LNCaP clone FGC (cell line): ENCODE measurements at regions not wholly inside any gene's neighbourhood (a gene's known extent, or its start where the extent isn't known, plus 50 kb on each side); places are given as distances from the start of the nearest gene placed in this dataset.

Source experiments
- DNase-seq: peaks from one replicate; pipeline ENCODE4 v3.0.0-alpha.2; 2011; ENCODE audit warnings: low read depth
- H3K4me3 ChIP-seq: 2 replicates; pipeline ENCODE4 v1.5.1; 2011; ENCODE audit warnings: mild to moderate bottlenecking, low read depth, low read length, control low read depth
- CTCF ChIP-seq: IDR thresholded peaks from 2 replicates; pipeline ENCODE4 v1.5.1; 2012; ENCODE audit warnings: mild to moderate bottlenecking; ENCODE audit not compliant: control insufficient read depth, insufficient read depth; ENCODE audit errors: extremely low read depth

GRCh38 chr6:149260214-149260874 lies 57.2 kb upstream of the TAB2 start:
- TF ChIP-seq CTCF = no peak
- no peak for DNase-seq
- H3K4me3 ChIP-seq = no peak overlapping the region

GRCh38 chr6:149261364-149262040 lies 56.0 kb upstream of the TAB2 start:
- no peak overlapping the region for H3K4me3 ChIP-seq
- no peak for DNase-seq
- TF ChIP-seq CTCF = no peak

GRCh38 chr6:149263321-149263720 lies 54.2 kb upstream of the TAB2 start:
- no peak overlapping the region for H3K4me3 ChIP-seq
- no peak for DNase-seq
- no peak for TF ChIP-seq CTCF

- no peak overlapping the region for H3K4me3 ChIP-seq
- TF ChIP-seq CTCF = no peak
- DNase-seq = no peak
These were observed 52.9 kb upstream of the TAB2 start for GRCh38 chr6:149264629-149265028.

GRCh38 chr6:149265945-149266344 lies 51.6 kb upstream of the TAB2 start:
- H3K4me3 ChIP-seq = no peak overlapping the region
- DNase-seq = no peak
- no peak for TF ChIP-seq CTCF

- no peak for DNase-seq
- H3K4me3 ChIP-seq = no peak overlapping the region
- TF ChIP-seq CTCF = no peak
These were observed 50.9 kb upstream of the TAB2 start for GRCh38 chr6:149266659-149267058.

- no peak for DNase-seq
- H3K4me3 ChIP-seq = no peak overlapping the region
- no peak for TF ChIP-seq CTCF
These were observed 50.4 kb upstream of the TAB2 start for GRCh38 chr6:149267072-149267471.
